ENCODE measurements at regions not wholly inside any gene's neighbourhood (a gene's known extent, or its start where the extent isn't known, plus 50 kb on each side); places are given as distances from the start of the nearest gene placed in this dataset.
A peak's percentile ranks its signal among the peaks of the same experiment; 100 is the strongest.

DNA sequence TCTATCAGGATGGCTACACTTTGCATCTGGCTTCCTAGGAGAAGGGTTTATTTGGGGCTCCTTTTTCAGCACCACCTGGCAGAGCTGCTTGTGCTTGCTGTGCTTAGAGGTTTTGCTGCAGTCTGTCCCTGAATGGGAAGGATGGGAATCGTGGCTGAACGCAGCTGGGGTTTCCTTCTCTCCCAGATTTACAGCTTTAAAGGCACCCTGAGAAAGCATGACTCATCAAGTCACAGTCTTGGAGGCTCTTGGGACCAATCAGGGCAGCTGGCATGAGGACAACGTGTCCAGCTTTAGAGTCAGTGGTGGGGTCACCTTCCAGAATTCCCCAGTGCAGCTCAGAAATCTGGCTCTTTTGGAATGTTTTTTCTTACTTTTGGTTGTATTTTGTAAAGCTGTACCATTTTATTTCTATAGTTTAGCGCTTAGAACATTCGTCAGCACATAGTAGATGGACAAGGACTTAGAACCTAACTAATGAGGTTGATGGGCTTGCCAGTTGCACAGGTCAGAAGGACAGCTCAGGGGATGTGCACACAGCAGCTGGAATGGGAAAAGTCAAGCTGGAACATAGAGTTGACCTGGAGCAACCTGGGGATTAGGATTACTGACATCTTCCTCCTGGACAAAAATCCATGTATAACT, 222.6 kb downstream of the PRDM2 start:
- DNase-seq (ENCODE audit: low read depth, low spot score) = no peak

DNA sequence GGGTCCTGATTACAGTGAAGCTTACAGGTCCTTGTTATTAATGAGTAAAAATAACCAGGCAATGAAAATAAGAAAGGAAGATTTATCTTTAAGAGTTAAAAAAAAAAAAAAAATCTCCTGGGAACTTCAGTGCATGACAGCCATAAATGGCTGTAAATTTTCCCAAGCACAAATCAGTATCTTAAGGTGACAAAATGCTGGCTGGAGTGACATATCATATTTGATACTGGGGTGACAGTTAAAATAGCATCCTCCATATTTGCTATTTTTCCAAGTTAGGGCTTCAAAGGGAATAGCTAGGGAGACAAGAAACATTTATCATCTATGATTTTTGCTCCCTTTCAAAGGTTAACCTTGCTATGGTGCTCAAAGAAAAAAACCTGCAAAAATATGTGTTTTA, 226.6 kb downstream of the PRDM2 start:
- no peak for DNase-seq (ENCODE audit: low read depth, low spot score)

DNA sequence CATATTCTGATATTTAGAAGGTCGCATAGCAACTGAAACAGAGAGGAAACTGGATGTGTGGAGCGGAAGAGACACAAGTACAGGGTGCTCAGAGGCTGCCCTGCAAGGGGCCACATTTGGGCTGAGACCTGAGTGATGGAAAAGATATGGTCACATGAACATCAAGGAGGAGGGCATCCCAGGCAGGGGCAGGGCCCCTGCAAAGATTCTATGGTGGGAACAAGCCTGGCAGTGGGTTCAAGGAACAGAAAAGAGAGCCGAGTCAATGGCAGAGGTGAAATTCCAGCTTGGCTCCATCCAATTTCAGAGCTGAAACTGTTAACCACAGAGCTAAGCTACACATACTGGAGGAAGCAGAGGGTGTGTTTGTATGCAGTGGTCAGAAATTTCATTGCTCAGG, 227.7 kb downstream of the PRDM2 start:
- DNase-seq (ENCODE audit: low read depth, low spot score) = no peak

GRCh38 chr1:13929313-13929712, 229.3 kb downstream of the PRDM2 start:
- DNase-seq (ENCODE audit: low read depth, low spot score) = no peak

DNA sequence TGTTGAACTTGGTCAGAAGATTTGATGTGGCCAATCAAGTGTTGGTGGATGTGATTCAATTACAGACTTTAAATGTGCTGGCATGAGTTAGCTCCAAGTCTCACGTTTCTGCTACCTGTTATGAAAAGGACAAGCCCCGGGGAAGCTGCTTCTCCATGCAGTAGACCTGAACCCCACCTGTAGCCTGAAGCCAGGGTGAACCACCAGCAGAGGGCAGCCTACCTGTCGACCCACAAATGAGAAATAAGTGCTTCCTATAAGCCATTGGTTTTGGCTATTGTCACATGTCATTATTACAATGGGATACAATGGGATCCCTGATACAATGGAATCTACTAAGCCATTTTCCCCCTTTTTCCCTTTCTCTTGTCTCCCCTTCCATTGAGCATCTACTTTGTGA, 230.2 kb downstream of the PRDM2 start:
- no peak for DNase-seq (ENCODE audit: low read depth, low spot score)

- no peak for DNase-seq (ENCODE audit: low read depth, low spot score)
Measured at GRCh38 chr1:13931226-13931625, 231.2 kb downstream of the PRDM2 start.

DNA sequence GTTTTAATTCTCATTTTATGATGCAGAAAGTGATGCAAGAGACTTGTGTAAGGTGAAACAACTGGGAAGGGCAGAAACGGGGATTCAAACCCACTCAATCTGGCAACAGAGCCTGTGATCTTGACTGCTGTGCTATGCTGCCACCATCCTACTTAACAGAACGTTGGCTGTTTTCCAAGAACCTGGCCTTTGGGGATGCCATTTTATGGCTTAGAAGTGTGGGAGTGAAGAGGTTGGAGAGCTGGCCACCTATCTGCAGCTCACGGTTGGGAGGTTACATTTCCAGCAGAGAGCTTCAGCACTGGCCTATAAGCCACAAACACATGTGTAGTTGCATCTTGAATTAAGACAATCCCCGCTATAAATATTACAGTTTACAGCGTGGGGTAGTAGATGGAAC, 235.3 kb downstream of the PRDM2 start:
- no peak for DNase-seq (ENCODE audit: low read depth, low spot score)

DNA sequence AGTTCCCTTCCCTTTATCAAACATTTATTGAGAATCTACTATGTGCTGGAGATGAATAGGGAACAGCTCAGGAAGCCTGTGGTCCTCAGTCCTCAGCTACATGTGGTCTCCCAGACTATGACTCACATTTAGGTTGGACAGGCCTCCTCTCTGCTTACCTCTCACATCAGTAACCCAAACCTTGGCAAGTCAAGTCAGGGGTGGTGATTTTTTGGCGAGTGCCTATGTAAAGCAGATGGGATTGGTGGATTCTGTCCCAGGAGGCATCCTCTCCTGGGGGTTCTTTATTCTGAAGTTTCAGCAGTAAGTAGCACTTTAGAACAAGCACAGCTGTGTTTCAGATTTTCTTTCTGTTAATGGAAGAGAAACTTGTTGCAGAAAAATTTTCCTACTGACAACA, 241.3 kb downstream of the PRDM2 start:
- no peak for DNase-seq (ENCODE audit: low read depth, low spot score)

- DNase-seq (ENCODE audit: low read depth, low spot score) = no peak
Measured at GRCh38 chr1:13943055-13943454, 243.1 kb downstream of the PRDM2 start.

GRCh38 chr1:13945856-13946255, 245.9 kb downstream of the PRDM2 start:
- no peak for DNase-seq (ENCODE audit: low read depth, low spot score)

- no peak for DNase-seq (ENCODE audit: low read depth, low spot score)
Measured at GRCh38 chr1:13947658-13948057, 247.7 kb downstream of the PRDM2 start.

DNA sequence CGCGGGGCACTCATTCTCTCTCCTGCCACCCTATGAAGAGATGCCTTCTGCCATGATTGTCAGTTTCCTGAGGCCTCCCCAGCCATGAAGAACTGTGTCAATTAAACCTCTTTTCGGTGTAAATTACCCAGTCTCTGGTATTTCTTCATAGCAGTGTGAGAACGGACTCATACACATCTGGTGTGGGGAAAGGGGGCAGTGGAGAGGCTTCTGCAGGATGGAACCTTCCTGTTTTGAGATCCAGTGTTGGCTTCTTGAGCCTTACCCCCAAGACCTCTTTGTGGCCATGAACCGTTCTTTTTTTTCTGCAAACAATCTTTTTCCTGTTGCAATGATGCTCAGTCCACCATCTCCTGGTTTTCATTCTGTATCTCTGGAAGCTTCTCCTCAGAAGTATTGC, 248.4 kb downstream of the PRDM2 start:
- no peak for DNase-seq (ENCODE audit: low read depth, low spot score)

DNA sequence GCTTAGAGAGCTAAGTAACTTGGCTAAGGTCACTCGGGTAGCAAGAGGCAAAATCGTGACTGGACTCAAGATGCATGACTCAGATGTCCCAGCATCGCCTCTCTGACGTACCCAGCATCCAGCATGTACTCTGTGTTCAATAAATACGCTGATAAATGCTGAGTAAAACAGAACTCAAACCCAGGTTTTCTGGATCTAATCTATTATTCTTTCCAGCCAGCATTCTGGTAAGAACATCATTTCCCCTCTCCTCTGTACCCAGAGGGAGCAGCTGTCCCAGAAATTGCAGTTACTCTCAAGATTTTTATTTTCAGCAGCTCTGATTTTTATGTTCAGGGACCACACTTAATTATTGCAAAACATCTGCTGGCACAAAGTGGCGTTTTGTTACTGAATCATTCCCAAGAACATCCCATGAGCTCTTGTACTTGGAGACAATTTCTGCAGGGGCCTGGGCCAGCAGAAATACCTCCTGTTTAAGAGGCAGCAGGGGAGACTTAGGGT, 249.0 kb downstream of the PRDM2 start:
- no peak for DNase-seq (ENCODE audit: low read depth, low spot score)

DNA sequence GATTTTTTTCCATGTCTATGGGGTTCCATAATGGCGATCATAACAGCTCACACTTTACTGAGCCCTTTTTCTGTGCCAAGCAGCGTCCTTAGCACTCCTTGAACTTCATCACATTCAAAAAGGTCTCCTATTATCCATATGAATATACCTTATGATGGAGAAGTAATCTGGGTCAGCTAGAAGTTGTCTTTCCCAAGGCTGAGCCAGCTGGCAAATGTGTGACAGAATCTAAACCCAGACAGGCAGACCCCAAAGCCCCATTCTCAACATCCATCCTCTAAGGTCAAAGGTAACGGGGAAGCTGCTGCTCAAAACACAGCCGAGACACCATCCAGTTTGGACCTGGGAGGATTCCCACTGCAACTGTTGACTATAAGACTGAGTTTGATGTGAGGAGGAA, 249.6 kb downstream of the PRDM2 start:
- no peak for DNase-seq (ENCODE audit: low read depth, low spot score)

DNA sequence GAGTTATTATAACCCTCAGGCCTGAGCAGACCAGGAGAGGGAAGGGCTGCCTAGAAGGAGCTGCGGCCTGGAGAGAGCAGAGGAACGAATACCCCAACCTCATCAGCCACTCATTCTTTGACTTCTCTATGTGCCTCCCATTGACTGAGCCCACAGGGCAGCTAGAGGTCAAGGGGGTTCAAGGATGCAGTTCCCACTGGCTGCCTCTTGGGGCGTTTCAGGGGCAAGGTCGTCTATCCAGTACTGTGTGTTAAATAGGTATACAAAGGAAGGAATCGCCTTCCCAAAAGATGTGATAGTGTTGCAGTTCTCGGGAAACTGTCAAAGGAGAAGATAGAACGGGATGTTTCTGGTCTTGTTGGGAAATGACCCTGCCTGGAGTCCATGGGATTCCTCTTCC, 250.6 kb downstream of the PRDM2 start:
- DNase-seq (ENCODE audit: low read depth, low spot score) = no peak

DNA sequence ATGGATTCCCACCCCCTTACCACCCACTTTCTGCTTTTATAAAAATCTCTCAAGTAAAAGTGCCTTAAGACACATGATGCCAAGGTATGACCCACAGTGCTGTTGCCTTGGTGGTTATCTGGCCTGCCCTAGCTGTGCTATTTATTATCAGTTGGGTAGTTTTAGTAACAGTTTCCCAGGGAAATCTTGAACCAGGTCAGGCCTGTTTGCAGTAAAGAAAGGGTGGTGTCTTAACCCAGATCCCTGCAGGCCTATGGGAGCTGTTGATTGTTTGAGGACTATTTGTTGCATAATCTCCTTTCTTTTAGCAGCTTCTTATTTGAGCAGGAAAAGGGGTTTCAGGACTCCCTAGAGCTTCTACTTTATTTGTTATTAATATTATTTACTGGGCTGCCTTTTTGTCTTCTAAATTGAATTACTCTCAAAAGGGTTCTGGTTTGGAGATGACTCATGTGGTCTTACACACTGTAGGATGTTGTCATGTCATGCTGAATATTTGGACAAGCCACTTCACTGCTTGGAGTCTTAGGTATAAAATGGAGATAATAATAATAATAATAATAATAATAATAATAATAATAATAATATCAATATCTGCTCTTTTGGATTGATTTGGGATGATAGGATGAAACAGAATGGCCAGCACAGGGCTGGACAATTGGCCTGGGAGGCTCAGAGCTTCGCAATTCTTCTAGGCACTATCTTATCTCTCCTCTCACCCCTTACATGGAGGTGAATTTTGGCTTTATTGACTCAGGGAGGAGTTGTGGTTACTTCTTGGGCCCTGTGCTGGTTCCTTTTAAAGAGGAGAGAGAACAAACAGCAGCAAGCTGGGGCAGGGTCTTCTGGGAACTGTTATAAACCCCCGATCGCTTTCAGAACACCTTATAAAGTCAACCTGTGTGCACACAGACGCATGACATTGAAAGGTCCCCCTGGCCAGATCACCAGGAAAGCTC, 252.1 kb downstream of the PRDM2 start:
- DNase-seq (ENCODE audit: low read depth, low spot score) = no peak

DNA sequence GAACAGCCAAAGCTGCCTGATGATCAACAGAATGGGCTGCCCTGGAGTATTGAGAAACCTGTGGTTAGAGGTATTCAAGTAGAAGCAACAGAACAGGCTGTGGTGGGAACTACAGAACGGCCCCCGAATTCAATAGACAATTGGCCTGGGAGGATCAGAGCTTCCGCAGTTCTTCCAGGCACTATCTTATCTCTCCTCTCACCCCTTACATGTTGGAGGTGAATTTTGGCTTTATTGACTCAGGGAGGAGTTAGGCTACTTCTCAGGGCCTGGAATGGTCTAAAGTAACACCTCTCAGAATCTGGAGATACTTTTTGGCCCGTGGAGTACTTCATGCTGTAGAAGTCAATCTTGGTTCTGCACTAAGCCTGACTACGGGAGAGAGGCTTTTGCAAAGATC, 253.0 kb downstream of the PRDM2 start:
- DNase-seq (ENCODE audit: low read depth, low spot score) = no peak

- no peak for DNase-seq (ENCODE audit: low read depth, low spot score)
Measured at GRCh38 chr1:13956393-13956792, 256.4 kb downstream of the PRDM2 start.

DNA sequence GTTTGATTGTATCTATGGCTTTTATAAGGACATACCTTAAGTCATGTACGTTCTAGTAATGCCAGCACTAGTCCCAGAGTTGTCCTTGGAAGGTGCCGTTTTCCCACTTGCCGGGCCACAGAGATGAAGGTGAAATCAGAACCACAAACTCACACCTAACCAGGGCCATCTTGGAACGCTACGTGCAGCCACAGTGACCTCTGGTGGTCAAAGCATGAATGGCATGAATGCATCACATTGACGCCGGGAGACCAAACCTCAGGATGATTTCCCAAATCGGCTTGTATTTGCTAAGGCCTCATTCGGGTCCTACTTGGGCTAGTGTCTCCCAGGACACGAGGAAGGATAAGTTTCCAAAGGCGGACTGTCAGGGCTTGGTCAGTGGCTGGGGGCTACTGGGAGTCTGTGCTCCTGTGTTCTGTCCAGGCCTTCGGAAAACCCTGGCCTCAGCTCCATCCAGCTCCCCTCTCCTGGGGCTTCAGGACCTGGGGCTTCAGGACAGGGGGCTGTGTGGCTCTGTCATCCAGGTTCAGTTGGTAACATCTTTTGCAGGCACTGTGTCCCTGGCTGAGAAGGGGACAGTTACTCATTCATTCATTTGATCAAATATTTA, 260.5 kb downstream of the PRDM2 start:
- peak; percentile 13 for DNase-seq (ENCODE audit: low read depth, low spot score)

- no peak for DNase-seq (ENCODE audit: low read depth, low spot score)
Measured at GRCh38 chr1:13964768-13965167, 264.8 kb downstream of the PRDM2 start.

DNA sequence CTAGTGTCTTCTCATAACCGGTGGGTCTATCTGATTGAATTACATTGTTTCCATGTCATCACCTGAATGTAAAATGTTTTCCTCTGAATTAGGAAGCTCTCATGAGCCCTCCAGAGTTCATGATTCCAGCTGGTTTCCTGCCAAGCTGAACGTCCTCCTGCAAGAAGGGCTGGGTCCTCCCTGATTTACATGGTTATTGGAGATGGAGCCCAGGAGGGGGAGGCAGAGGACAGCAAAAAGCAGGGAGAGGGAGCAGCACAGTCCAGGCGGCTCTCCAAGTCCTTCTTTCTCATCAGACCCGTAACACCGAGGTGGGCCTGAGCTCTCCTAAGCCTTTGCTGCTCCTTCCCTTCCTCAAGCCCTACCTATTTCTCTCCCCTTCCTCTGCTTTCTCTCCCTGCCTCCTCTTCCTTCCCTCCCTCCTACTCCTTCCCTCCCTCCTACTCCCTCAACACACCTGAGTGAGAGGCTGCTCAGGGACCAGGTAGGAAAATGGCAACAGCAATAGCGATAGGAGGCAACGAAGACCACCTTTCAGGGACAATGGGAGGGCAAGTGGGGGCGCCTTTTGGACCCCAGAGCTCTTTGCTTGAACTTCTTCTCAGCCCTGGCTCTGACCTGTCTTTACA, 265.9 kb downstream of the PRDM2 start:
- DNase-seq (ENCODE audit: low read depth, low spot score) = no peak

- DNase-seq (ENCODE audit: low read depth, low spot score) = no peak
Measured at GRCh38 chr1:13967707-13968106, 267.7 kb downstream of the PRDM2 start.
